HG02798 (cell line): ENCODE measurements at regions not wholly inside any gene's neighbourhood (a gene's known extent, or its start where the extent isn't known, plus 50 kb on each side); places are given as distances from the start of the nearest gene placed in this dataset.

ENCODE experiments used
- ATAC-seq: cut with Tn5 transposase; IDR thresholded peaks from one replicate; pipeline ENCODE4 v1.9.1; 2021; ENCODE audit warnings: mild to moderate bottlenecking; ENCODE audit not compliant: unreplicated experiment, poor library complexity

- ATAC-seq: no peak
These were observed 50.0 kb upstream of the CELF2 start for GRCh38 chr10:10967581-10968256.
